Adipose tissue (tissue), 3 donors: ENCODE measurements at regions not wholly inside any gene's neighbourhood (a gene's known extent, or its start where the extent isn't known, plus 50 kb on each side); places are given as distances from the start of the nearest gene placed in this dataset.

Experiments used
- H3K27ac ChIP-seq: one replicate; pipeline ENCODE4 v1.5.1; 2013; ENCODE audit warnings: low read depth, low read length
- WGBS, 3 donors: extraction: QIAGEN DNeasy Blood & Tissue Kit; methylation state at CpG; one replicate each; pipeline ENCODE4 v1.1.7; 2013; 5-methylcytosine and 5-hydroxymethylcytosine counted together
- donor health status: healthy with polysubstance abuse.
- donor health status: Bipolar disorder and iron deficiency.
- donor health status: healthy.

DNA sequence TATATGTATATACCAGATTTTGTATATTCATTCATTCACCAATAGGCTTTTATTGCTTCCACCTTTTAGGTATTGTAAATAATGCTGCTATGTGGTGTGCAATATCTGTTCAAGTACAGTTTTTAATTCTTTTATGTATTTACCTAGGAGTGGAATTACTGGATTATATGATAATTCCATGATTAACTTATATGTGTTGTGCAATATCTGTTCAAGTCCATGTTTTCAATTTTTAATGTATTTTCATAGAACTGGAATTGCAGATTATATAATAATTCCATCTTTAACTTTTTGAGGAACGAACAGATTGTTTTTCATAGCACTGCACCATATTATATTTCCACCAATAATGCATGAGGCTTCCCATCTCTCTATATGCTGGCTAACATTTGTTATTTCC is 50.6 kb upstream of the L3MBTL4 start:
- WGBS, 3 donors = 63 to 93% (median 79%) methylated on average over 1 of the region's 1 CpG

DNA sequence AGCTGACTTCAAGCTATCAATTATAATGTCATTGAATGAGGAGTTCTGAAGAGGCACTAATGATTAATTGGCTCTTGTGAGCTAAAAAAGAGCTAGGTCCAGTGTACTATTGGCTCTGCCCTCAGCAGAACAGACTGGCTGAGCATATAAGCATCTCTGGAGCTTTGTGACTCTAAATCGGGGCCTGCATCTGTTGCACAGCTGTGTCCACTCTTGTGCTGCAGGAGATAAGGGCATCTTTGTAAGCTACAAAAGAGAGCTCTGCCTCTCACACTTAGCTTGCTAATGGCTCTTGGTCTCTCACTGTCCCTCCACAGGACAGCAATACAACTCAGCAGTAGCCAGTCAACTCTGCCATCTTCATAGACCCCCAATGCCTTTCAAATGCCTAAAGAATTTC is 61.5 kb upstream of the L3MBTL4 start:
- 45 to 83% (median 50%) methylated on average over 1 of the region's 1 CpG for WGBS, 3 donors
- H3K27ac ChIP-seq = no peak overlapping the region

More for the DNA sequence above, 50.6 kb upstream of the L3MBTL4 start:
- no peak overlapping the region for H3K27ac ChIP-seq

GRCh38 chr18:6476880-6477279 is 62.2 kb upstream of the L3MBTL4 start:
- WGBS, 3 donors = 84 to 96% (median 93%) methylated on average over 2 of the region's 2 CpGs

DNA sequence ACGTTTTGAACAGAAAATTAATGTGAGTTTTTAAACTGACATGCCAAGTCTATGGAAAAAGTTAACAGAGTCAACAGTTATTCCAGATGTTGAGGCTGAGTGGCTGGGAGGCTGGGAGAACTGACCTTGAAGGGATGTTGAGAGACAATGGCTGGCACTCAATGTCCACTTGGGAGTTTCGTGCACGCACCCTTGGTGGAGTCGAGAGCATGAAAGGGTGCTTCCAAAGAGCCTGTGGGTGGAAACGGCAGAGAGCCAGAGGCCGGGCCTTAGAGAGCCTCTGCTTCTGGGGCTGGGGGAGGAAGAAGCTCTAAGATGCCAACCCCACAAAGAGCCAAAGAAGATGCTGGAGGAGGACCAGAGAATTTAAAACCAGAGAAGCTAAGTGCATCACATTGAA is 63.4 kb upstream of the L3MBTL4 start:
- H3K27ac ChIP-seq = no peak overlapping the region
- 41 to 57% (median 48%) methylated on average over 6 of the region's 6 CpGs for WGBS, 3 donors

More at GRCh38 chr18:6476880-6477279, 62.2 kb upstream of the L3MBTL4 start:
- H3K27ac ChIP-seq = no peak overlapping the region

GRCh38 chr18:6479699-6480098 is 65.0 kb upstream of the L3MBTL4 start:
- 85 to 93% (median 91%) methylated on average over 4 of the region's 4 CpGs for WGBS, 3 donors
- H3K27ac ChIP-seq = no peak overlapping the region

DNA sequence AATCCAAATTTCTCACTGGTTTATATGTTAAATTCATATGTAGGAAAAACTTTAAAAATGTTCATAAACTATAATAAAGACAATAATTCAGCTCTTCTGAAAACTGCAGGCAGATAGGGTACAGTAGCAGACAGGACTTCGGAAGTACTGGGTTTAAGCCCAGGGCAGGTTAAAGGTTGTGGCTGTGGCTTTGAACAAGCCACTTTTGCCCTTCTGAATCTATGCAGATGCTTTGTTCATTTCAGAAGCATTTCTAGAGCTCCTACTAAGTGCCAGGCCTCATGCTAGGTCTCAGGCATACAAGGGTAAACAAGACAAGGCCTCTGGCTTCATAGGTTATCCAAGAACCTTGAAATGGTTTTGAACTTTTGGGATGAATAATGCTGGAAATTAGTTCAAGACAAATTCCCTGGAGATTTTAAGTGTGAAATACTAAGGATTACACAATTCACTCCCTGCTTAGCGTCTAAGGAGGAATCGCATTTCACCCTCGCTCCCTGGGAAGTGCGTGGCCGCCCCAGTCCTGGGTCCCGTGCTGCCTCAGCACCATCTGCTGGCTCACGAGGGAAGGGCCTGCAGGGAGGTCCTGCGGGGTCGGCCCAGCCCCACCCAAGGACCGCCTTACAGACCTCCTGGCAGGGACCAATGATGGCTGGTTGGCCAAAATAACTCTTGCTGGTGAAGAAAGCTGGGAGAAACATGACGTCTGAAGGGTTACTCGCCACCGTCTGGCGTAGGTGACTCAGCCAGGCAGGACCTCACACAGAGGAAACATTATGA is 67.7 kb upstream of the L3MBTL4 start:
- no peak overlapping the region for H3K27ac ChIP-seq
- 12 to 26% (median 16%) methylated on average over 15 of the region's 15 CpGs for WGBS, 3 donors

DNA sequence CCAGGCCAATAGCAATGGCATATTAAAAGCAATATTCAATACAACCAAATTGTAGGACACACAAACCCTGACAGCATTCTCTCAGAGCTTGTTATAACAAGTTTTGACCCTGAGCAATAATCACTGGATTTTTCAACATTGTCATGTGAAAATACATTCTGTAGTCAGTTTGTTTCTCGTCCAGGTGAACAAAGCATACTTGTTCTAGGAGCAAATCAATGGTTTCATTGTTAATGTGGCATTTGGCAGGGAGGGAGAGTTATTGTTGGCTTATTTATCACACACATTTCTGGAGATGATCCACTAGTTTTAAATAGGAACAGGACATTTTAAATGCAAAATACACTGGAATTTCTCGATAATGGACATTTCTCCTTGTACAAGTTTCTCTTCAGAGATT is 69.9 kb upstream of the L3MBTL4 start:
- WGBS, 3 donors = 33 to 82% (median 77%) methylated on average over 2 of the region's 2 CpGs
- H3K27ac ChIP-seq = no peak overlapping the region

- WGBS, 3 donors = 34 to 58% (median 50%) methylated on average over 3 of the region's 3 CpGs
- H3K27ac ChIP-seq = no peak overlapping the region
These were observed 71.6 kb upstream of the L3MBTL4 start for GRCh38 chr18:6486313-6486712.

DNA sequence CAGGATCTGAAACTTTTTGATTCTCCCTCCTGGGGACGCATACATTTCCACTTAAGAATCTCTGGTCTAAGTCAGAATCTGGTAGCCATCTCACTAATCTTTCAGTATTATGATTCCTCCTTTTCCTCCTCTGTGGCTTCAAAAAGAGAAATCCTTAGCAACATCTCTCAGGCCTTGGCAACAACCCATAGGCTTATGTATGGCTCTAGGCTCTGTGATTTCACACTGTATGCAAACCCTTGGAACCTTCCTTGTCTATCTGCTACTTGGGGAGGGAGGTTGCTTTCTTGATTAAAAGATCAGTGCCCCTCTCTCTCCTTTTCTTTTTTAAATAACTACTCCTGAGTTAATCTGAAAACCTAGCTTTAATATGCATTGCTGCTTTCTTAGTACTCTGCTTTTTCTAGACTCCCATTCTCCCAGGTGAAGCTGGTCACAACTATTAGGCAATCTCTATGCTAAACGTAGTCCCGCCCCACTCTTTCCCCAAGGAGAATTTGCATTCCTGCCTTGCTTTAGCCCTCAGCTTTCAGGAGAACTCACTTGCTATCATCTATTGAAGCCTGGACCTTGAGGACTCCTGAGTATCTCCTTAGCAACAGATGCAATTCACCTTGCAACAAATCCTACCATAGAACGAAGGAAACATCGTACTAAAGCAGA is 72.2 kb upstream of the L3MBTL4 start:
- 75 to 88% (median 85%) methylated on average over 5 of the region's 5 CpGs for WGBS, 3 donors
- H3K27ac ChIP-seq = no peak overlapping the region

DNA sequence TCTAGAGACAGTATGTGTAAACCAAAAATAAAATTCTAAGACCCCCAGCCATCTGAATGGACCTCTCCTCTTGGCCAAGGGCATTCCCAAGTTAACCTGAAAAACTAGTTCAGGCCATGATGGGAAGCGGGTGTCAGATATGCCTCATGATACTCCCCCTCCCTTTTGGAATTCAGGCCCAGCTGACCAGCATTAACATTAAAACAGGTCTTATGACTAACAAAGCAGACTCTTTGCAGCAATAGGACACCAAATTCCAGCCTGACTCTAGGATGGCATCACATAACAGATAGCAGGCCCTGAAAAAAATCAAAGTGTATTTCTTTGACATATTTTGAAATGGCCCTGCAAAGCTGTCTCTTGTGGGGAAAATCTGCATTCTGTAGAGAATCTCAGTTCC is 73.3 kb upstream of the L3MBTL4 start:
- H3K27ac ChIP-seq = no peak overlapping the region

DNA sequence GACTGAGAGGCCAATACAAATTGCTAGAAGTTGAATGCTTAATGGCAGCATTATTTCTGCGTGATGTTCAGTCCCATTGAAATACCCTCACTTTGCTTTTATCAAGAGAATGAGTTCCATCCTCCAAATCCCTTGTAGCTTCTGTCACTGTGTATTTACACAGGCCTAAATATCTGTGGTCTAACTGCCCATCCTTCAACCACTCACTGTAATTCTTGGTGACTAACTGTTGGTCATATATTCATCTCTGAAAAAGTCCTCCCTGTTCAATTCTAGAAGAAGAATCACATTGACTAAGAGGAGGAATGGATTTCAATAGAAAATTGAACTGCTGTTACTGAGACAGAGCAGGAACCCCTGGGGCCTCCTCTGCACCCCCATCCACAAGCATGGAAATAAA is 74.2 kb upstream of the L3MBTL4 start:
- WGBS, 3 donors = 85 to 98% (median 92%) methylated on average over 1 of the region's 1 CpG
- no peak overlapping the region for H3K27ac ChIP-seq

More for the DNA sequence above, 73.3 kb upstream of the L3MBTL4 start:
- 67 to 95% (median 88%) methylated on average over 1 of the region's 1 CpG for whole genome bisulfite sequencing, 3 donors

DNA sequence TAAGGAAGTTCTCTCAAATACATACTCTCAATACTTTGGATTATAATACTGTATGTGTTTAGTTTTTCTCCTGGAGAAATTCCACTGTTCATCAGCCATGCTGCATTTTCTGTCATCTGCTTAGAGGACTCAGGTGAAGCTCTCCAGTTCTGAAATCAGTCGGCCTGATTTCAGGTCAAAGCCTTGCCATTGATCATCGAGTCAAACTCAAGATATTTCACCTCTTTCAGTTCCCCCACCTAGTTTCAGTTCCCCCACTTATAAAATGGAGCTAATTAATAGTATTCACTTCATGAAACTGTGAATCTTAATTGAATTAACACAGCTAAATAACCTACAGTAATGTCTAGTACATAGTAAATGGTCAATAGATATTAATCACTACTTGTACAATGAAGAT is 75.3 kb upstream of the L3MBTL4 start:
- 67 to 79% (median 70%) methylated on average over 2 of the region's 2 CpGs for WGBS, 3 donors

DNA sequence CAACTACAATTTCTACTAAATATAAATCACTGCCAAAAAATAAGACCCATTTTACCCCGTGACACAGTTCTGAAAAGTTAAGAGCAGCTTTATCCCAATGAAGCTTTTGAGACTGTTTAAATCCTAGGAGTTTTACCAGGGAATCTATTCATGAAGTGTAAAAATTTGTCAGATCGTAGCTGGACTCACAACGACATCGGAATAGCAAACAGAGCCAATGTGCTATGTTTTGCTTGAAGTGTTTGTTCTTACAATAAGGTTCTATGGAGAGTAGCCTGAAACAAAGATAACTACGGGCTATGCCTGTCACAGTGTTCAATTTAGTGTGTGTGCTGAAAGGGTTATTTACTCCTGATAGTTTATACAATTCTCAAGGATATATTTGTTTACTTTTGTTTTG is 78.5 kb upstream of the L3MBTL4 start:
- no peak overlapping the region for H3K27ac ChIP-seq
- 50 to 82% (median 81%) methylated on average over 5 of the region's 5 CpGs for WGBS, 3 donors

More for the DNA sequence above, 75.3 kb upstream of the L3MBTL4 start:
- H3K27ac ChIP-seq = no peak overlapping the region

DNA sequence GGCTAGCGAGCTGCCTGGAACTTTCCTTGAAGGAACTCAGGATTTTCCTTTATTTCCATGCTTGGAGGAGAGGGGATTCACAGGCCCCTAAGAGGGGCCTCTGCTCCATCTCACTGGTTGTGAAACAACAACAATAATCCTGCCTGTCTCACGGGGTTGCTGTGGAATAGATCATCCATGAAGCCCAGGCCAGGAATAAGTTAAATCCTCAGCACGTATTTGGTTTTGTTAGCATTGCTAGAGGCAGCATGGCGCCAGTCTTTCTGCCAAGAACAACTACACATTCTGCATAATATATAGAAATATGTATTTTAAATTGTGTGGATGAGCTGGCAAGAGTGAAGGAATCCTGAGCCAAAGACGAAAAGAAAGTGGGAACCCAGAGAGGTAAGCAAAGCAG is 80.8 kb upstream of the L3MBTL4 start:
- 66 to 83% (median 72%) methylated on average over 5 of the region's 5 CpGs for WGBS, 3 donors
- H3K27ac ChIP-seq = no peak overlapping the region

- H3K27ac ChIP-seq = no peak overlapping the region
- 64 to 72% (median 65%) methylated on average over 4 of the region's 4 CpGs for WGBS, 3 donors
These were observed 82.8 kb upstream of the L3MBTL4 start for GRCh38 chr18:6497543-6497942.

- WGBS, 3 donors = 54 to 73% (median 64%) methylated on average over 2 of the region's 2 CpGs
- no peak overlapping the region for H3K27ac ChIP-seq
These were observed 83.7 kb upstream of the L3MBTL4 start for GRCh38 chr18:6498289-6498856.

DNA sequence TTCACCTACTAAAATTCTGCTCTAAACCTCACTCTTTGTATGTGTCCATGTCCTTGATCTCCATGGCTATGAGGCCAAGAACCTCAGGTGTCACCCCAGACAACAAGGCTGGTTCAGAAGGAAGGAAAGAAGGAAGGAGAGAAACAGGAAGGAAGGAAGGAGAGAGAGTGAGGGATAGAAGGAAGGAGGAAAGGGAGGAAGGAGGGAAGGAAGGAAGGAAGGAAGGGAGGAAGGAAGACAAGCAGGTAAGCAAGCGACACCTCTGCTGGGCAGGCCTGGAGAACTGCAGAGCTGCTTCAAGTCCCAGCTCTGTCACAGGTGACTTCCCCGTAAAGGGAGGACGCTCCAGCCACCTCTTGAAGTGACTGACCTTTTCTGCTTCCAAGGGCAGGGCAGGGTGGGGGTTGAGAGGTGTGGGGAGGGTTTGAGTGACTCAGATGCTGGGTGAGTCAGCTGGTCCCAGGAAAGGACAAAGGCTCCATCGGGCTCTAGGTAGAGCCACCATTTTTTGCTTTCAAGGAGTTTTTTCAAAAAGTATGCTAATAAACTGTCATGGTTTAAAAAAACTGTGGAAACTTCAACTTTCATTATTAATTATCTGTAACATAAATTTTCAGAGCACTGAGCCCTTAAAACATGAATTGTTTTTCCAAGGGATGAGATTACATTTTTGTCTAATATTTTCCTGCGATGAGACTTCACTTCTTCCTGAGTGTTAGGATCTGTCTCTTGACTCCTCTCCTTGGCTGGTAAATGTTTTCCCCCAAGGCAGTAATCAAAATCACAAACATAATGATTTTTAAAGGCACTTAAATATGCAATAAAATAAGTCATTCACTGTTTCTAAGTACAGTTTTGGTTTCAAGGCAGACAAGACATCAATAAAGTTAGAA is 90.1 kb upstream of the L3MBTL4 start:
- no peak overlapping the region for H3K27ac ChIP-seq
- 74 to 83% (median 77%) methylated on average over 5 of the region's 5 CpGs for WGBS, 3 donors

DNA sequence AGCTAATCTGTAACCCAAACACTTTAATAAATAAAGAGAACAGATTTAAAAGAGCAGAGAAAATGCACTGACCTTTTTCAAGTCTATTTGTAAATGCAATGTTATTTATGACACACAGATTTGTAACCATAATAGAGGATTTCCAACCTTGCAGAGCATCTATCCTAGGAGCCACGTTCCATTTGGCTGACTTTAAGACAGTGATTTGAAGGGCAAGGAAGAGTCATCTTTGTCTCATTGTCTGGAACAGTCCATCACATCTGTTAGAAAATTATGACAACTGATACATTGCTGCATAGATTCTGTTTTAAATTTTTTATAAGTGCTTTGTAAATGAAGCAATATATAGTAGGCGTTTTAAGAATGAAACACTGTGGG is 90.8 kb upstream of the L3MBTL4 start:
- 64 to 76% (median 71%) methylated on average over 2 of the region's 2 CpGs for whole genome bisulfite sequencing, 3 donors
- no peak overlapping the region for H3K27ac ChIP-seq

GRCh38 chr18:6509417-6509816 is 94.7 kb upstream of the L3MBTL4 start:
- no peak overlapping the region for H3K27ac ChIP-seq
- WGBS, 3 donors = 56 to 66% (median 64%) methylated on average over 7 of the region's 7 CpGs
